ENCODE measurements at regions not wholly inside any gene's neighbourhood (a gene's known extent, or its start where the extent isn't known, plus 50 kb on each side); places are given as distances from the start of the nearest gene placed in this dataset.

DNA sequence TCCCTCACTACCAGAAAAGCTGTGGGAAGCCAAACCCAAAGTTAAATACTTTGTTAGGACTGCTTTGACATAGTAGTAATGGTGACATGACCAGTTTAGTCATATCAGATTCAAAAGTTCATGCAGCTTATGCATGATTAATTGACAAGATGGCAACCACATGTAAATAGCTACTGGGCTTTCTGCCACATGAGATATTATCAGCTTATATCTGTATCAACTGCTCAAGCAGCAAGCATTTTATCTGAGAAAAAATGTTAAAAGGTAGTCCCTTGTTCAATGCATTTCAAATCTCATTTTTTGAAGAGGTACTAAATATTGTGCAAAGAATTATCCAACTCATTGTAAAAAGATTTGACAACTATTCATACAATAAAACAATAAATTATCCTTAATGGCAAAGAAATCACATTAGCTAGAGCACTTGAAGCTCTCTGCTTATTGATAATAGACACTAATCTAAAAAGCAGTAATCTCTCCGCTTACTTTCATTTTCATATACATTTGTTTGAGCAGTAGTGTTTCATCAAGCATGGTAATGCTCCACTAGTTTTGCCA is 993.6 kb upstream of the NXPH2 start:
- dilution Hi-C loops (cut with MboI; ENCODE audit: extremely low pct_ligation_motif_present, low sequenced_read_pairs), result no loop called here
- TF ChIP-seq EZH2 (IDR thresholded peaks at IDR 0.05; ENCODE audit: low read length), result no peak
- TF ChIP-seq, protein P1, sequence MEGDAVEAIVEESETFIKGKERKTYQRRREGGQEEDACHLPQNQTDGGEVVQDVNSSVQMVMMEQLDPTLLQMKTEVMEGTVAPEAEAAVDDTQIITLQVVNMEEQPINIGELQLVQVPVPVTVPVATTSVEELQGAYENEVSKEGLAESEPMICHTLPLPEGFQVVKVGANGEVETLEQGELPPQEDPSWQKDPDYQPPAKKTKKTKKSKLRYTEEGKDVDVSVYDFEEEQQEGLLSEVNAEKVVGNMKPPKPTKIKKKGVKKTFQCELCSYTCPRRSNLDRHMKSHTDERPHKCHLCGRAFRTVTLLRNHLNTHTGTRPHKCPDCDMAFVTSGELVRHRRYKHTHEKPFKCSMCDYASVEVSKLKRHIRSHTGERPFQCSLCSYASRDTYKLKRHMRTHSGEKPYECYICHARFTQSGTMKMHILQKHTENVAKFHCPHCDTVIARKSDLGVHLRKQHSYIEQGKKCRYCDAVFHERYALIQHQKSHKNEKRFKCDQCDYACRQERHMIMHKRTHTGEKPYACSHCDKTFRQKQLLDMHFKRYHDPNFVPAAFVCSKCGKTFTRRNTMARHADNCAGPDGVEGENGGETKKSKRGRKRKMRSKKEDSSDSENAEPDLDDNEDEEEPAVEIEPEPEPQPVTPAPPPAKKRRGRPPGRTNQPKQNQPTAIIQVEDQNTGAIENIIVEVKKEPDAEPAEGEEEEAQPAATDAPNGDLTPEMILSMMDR (optimal IDR thresholded peaks at IDR 0.05 in 1 of 3, IDR thresholded peaks at IDR 0.05 in 1 of 3, conservative IDR thresholded peaks at IDR 0.05 in 1 of 3; ENCODE audit: extremely low read depth in 1 of 3, insufficient read depth in 2 of 3, low read length in 3 of 3), result no peak

DNA sequence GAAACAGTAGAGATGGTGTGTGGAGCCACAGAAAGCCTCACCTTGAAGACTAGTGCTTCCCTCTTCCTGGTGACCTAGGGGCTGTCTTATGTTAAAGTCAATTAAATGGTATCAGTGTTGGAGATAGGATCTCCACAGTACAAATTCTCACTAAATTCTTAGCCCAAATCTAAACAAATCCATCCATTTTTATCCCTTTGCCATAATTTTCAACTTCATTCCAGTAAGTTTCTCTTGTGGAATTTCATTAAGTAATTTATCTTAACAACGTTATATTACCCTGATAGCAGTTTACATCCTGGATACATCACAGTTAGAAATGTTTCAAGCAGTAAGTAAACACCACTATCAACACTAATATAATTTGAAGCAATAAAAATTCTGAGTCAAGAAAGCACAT is 989.4 kb upstream of the NXPH2 start:
- Histone ChIP-seq H3K36me3 (ENCODE audit: control insufficient read depth in 2 of 2, extremely low read depth in 1 of 2, insufficient read depth in 2 of 2, low read length in 2 of 2) (no peaks in the 10 kb centered on the region), H3K4me1 (ENCODE audit: control insufficient read depth, extremely low read depth, insufficient read depth, low read length) (no peaks in the 10 kb centered on the region), H3K4me3 (ENCODE audit: control insufficient read depth in 2 of 3, extremely low read depth in 1 of 3, insufficient read depth in 2 of 3, low read depth in 1 of 3, low read length in 3 of 3) (no peak overlapping the region), H3K9ac (ENCODE audit: control insufficient read depth, extremely low read depth, insufficient read depth, low read length) (no peak overlapping the region), H3K9me3 (ENCODE audit: control insufficient read depth, low read depth, low read length) (no peaks in the 10 kb centered on the region), H3K27ac (ENCODE audit: control insufficient read depth, insufficient read depth, low read length) (no peak overlapping the region), H2AFZ (ENCODE audit: control insufficient read depth, low read length) (no peak overlapping the region), H3K9me1 (ENCODE audit: control insufficient read depth, extremely low read depth, insufficient read depth, low read length) (no peaks in the 10 kb centered on the region), H3K27me3 (ENCODE audit: control insufficient read depth, extremely low read depth, insufficient read depth, low read length) (no peaks in the 10 kb centered on the region), H3K4me2 (ENCODE audit: control insufficient read depth, extremely low read depth, insufficient read depth, low read depth, low read length) (no peak overlapping the region), H3K79me2 (ENCODE audit: control insufficient read depth, insufficient read depth, low read length) (no peaks in the 10 kb centered on the region), H4K20me1 (ENCODE audit: control insufficient read depth, extremely low read depth, insufficient read depth, low read length) (no peaks in the 10 kb centered on the region)
- TF ChIP-seq, protein P1 (optimal IDR thresholded peaks at IDR 0.05 in 1 of 3, IDR thresholded peaks at IDR 0.05 in 1 of 3, conservative IDR thresholded peaks at IDR 0.05 in 1 of 3; ENCODE audit: extremely low read depth in 1 of 3, insufficient read depth in 2 of 3, low read length in 3 of 3), result no peak
- no peak for TF ChIP-seq EZH2 (IDR thresholded peaks at IDR 0.05; ENCODE audit: low read length)
- FAIRE-seq (no peak), DNase-seq (ENCODE audit: low read depth, low spot score) (no peak)
- dilution Hi-C loops (cut with MboI; ENCODE audit: extremely low pct_ligation_motif_present, low sequenced_read_pairs), result no loop called here

More for the DNA sequence above, 993.6 kb upstream of the NXPH2 start:
- DNase-seq (ENCODE audit: low read depth, low spot score) (no peak), FAIRE-seq (no peak)
- H2AFZ ChIP-seq (ENCODE audit: control insufficient read depth, low read length), result no peak overlapping the region
- no peaks in the 10 kb centered on the region for H3K36me3 ChIP-seq (ENCODE audit: control insufficient read depth in 2 of 2, extremely low read depth in 1 of 2, insufficient read depth in 2 of 2, low read length in 2 of 2)
- no peak overlapping the region for H3K4me3 ChIP-seq (ENCODE audit: control insufficient read depth in 2 of 3, extremely low read depth in 1 of 3, insufficient read depth in 2 of 3, low read depth in 1 of 3, low read length in 3 of 3)
- H3K9me3 ChIP-seq (ENCODE audit: control insufficient read depth, low read depth, low read length), result no peaks in the 10 kb centered on the region
- no peaks in the 10 kb centered on the region for H3K79me2 ChIP-seq (ENCODE audit: control insufficient read depth, insufficient read depth, low read length)
- H3K4me1 ChIP-seq (ENCODE audit: control insufficient read depth, extremely low read depth, insufficient read depth, low read length), result no peaks in the 10 kb centered on the region
- H3K27ac ChIP-seq (ENCODE audit: control insufficient read depth, insufficient read depth, low read length), result no peak overlapping the region
- H3K27me3 ChIP-seq (ENCODE audit: control insufficient read depth, extremely low read depth, insufficient read depth, low read length), result no peaks in the 10 kb centered on the region
- no peak overlapping the region for H3K4me2 ChIP-seq (ENCODE audit: control insufficient read depth, extremely low read depth, insufficient read depth, low read depth, low read length)
- no peaks in the 10 kb centered on the region for H3K9me1 ChIP-seq (ENCODE audit: control insufficient read depth, extremely low read depth, insufficient read depth, low read length)
- H3K9ac ChIP-seq (ENCODE audit: control insufficient read depth, extremely low read depth, insufficient read depth, low read length), result no peak overlapping the region
- H4K20me1 ChIP-seq (ENCODE audit: control insufficient read depth, extremely low read depth, insufficient read depth, low read length), result no peaks in the 10 kb centered on the region
